Uterus (tissue), 3 donors: ENCODE measurements at regions not wholly inside any gene's neighbourhood (a gene's known extent, or its start where the extent isn't known, plus 50 kb on each side); places are given as distances from the start of the nearest gene placed in this dataset.

Experiments
- DNase-seq, 2 donors: peaks; one replicate each; pipeline ENCODE4 v3.0.0-alpha.2; 2019 to 2020
- H3K27ac ChIP-seq, 2 donors: fragments of 200-600 bp; sonication (generic); 1 replicate in 1 of 2; 2 replicates in 1 of 2; pipeline ENCODE4 v1.5.1; 2016 to 2018
- H3K27me3 ChIP-seq, 2 donors: fragments of 200-600 bp; sonication (generic); one replicate each; pipeline ENCODE4 v1.5.1; 2018 to 2019; ENCODE audit warnings: control low read depth in 1 of 2
- H3K36me3 ChIP-seq, 2 donors: fragments of 200-600 bp; sonication (generic); one replicate each; pipeline ENCODE4 v1.5.1; 2019; ENCODE audit warnings: control low read depth in 1 of 2
- H3K4me1 ChIP-seq, 2 donors: fragments of 200-600 bp; sonication (generic); one replicate each; pipeline ENCODE4 v1.5.1; 2018 to 2019; ENCODE audit warnings: control low read depth in 1 of 2
- H3K4me3 ChIP-seq, 2 donors: fragments of 200-600 bp; sonication (generic); 1 replicate in 1 of 2; 2 replicates in 1 of 2; pipeline ENCODE4 v1.5.1; 2018 to 2019; ENCODE audit warnings: mild to moderate bottlenecking in 1 of 2
- H3K9me3 ChIP-seq, 2 donors: fragments of 200-600 bp; sonication (generic); one replicate each; pipeline ENCODE4 v1.5.1; 2019; ENCODE audit warnings: control low read depth in 1 of 2
- CTCF ChIP-seq, 4 experiments: fragments of 200-600 bp in 2 of 4; fragments of 450-650 bp in 2 of 4; sonication (generic) in 2 of 4; IDR thresholded peaks; one replicate each; pipeline ENCODE4 v1.5.1; 2016 to 2019; ENCODE audit warnings: antibody characterized with exemption in 4 of 4, mild to moderate bottlenecking in 2 of 4, moderate library complexity in 1 of 4
- POLR2A ChIP-seq, 2 donors: fragments of 450-650 bp; IDR thresholded peaks; one replicate each; pipeline ENCODE4 v1.6.1; 2016; ENCODE audit warnings: antibody characterized with exemption in 2 of 2, mild to moderate bottlenecking in 1 of 2, moderate library complexity in 1 of 2
- intact Hi-C: fragments of 100-400 bp; cut with DNase I; formaldehyde crosslinking; loops from one replicate; pipeline ENCODE4 v1.15.1; 2023; ENCODE audit warnings: low total_unique reads
- donor health status: DM: yes; HTN: yes; CAD: no.

GRCh38 chr3:77939726-77940125, 899.8 kb downstream of the ROBO2 start:
- H3K4me1 ChIP-seq = no peaks in the 10 kb centered on the region
- H3K9me3 ChIP-seq = no peaks in the 10 kb centered on the region
- TF ChIP-seq POLR2A (IDR thresholded peaks at IDR 0.05) (no peak), CTCF (IDR thresholded peaks at IDR 0.05) (no peak)
- no peak for DNase-seq
- no peaks in the 10 kb centered on the region for H3K36me3 ChIP-seq
- H3K27ac ChIP-seq = no peak overlapping the region
- intact Hi-C loops = no loop called here
- no peak overlapping the region for H3K4me3 ChIP-seq
- no peaks in the 10 kb centered on the region for H3K27me3 ChIP-seq

- H3K9me3 ChIP-seq = no peaks in the 10 kb centered on the region
- H3K27me3 ChIP-seq = no peaks in the 10 kb centered on the region
- H3K36me3 ChIP-seq = no peaks in the 10 kb centered on the region
- no peak overlapping the region for H3K27ac ChIP-seq
- H3K4me3 ChIP-seq = no peak overlapping the region
- no peak for DNase-seq
- intact Hi-C loops = no loop called here
- TF ChIP-seq CTCF (IDR thresholded peaks at IDR 0.05) (no peak), POLR2A (IDR thresholded peaks at IDR 0.05) (no peak)
- H3K4me1 ChIP-seq = no peaks in the 10 kb centered on the region
Observed at GRCh38 chr3:77943598-77943997, 903.7 kb downstream of the ROBO2 start.

- Histone ChIP-seq H3K9me3 (no peaks in the 10 kb centered on the region), H3K27me3 (no peaks in the 10 kb centered on the region), H3K4me3 (no peak overlapping the region), H3K36me3 (no peaks in the 10 kb centered on the region), H3K27ac (no peak overlapping the region), H3K4me1 (no peaks in the 10 kb centered on the region)
- TF ChIP-seq CTCF (IDR thresholded peaks at IDR 0.05) (no peak), POLR2A (IDR thresholded peaks at IDR 0.05) (no peak)
- intact Hi-C loops = no loop called here
- DNase-seq = no peak
Observed at GRCh38 chr3:77945320-77945719, 905.4 kb downstream of the ROBO2 start.

GRCh38 chr3:77947671-77948070, 907.8 kb downstream of the ROBO2 start:
- Histone ChIP-seq H3K27ac (no peak overlapping the region), H3K27me3 (no peaks in the 10 kb centered on the region), H3K36me3 (no peaks in the 10 kb centered on the region), H3K4me3 (no peak overlapping the region), H3K9me3 (no peaks in the 10 kb centered on the region), H3K4me1 (no peaks in the 10 kb centered on the region)
- DNase-seq = no peak
- no peak for TF ChIP-seq CTCF (IDR thresholded peaks at IDR 0.05)
- TF ChIP-seq POLR2A (IDR thresholded peaks at IDR 0.05) = no peak
- intact Hi-C loops = no loop called here

DNA sequence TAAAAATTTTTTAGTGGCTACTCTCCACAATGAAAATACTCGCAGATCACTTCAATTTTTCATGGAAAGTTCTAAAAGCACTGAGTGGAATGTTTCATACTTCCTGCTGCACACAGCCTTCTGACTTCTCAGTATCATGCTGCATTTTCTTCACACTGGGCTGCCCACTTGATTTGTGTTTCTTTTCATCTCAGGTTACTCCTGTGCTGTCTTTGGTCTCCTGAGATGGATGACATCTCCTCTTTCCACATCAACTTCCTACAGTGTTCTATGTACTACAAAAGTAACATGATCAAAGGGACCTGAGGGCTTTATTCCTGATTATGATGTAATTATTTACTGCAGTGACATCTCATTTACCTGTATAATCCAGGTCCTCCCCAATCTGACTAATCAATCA, 927.7 kb downstream of the ROBO2 start:
- no peak overlapping the region for H3K27ac ChIP-seq
- no peak for TF ChIP-seq POLR2A (IDR thresholded peaks at IDR 0.05)
- TF ChIP-seq CTCF (IDR thresholded peaks at IDR 0.05) = no peak
- no peaks in the 10 kb centered on the region for H3K9me3 ChIP-seq
- DNase-seq = no peak
- intact Hi-C loops = no loop called here
- H3K27me3 ChIP-seq = no peaks in the 10 kb centered on the region
- no peaks in the 10 kb centered on the region for H3K4me1 ChIP-seq
- H3K4me3 ChIP-seq = no peak overlapping the region
- no peaks in the 10 kb centered on the region for H3K36me3 ChIP-seq
